ENCODE measurements at regions not wholly inside any gene's neighbourhood (a gene's known extent, or its start where the extent isn't known, plus 50 kb on each side); places are given as distances from the start of the nearest gene placed in this dataset.
"Not testable (repeated sequence)": the region's sequence is repeated elsewhere in the genome, so short reads cannot be mapped to it uniquely, and the experiment has no call there.

DNA sequence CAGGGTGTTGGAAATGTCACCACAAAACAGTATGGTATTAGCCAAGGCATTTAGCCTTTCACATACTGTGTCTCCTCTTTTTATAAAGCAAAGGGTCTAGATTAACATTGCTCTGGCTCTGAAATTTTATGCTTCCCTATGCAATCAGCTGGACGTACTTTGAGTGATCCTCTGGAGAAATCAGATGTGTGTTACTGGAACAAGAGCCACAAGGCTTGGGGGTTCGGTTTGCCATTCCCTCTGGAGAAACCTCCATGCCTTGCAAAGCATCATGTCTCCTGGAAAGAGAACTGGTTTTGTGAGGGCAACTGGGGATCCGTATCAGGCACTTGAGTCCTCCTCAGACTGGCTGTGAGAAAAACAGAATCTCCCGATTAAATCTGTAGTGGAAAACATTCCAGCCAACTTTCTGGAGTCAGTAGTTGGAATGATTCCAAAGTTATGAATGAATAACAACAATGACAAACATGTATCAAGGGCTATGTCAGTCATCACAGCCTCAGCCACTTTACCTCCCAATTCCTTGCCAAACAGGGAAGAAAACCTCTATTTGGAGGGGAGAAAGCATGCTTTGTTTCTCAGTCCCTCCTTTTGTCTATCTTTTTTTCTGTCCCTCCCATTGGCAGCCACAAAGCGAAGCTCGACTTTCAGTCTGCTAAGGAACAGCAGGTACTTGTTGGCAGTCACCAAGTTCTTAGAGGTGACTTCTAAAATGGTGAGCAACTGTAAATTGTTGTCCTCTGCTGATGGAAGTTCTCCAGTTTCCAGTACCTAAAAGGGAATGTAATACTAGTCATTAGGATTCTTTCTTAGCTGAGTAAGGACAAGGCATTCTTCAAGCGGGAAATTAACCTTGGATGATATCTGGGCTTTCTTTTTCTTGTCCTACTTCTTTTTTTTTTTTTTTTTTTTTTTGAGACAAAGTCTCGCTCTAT, 864.8 kb upstream of the AUTS2 start:
- no peak for DNase-seq

DNA sequence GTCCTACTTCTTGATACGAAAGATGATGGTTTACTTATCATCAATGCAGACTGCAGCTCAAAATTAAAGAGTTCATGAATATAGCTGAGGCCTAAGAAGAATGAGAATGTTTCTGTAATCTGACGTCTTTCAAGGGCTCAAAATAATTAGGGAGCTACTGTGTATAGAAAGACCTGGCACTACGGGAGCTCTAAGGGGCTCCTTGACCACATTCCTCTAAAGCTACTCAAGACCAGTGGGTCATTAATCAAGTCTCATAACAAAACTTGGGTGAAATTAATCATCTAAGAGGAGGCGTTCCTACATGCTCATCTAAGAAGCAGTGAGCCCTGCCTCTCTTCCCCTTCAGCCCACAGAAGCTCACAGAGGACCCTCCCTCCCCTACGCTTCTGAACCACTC, 863.8 kb upstream of the AUTS2 start:
- no peak for DNase-seq

DNA sequence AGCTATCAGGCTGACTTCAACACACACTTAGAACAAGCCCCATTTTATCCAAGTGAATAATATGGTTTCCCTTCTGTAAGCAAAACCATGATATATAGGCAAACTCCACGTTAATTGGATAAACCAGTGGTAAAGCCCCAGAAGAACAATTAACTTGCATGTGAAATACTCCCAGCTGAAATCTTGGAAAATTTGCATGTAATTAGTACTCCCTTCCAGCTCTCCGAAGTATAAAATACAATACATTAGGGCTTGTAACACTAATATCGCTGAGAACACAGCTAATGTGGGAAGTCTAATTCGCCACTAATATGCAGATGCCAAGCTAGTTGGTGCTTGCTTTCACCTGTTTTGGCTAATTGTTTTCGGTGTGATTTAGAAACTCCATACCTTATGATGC, 859.0 kb upstream of the AUTS2 start:
- no peak for DNase-seq

DNA sequence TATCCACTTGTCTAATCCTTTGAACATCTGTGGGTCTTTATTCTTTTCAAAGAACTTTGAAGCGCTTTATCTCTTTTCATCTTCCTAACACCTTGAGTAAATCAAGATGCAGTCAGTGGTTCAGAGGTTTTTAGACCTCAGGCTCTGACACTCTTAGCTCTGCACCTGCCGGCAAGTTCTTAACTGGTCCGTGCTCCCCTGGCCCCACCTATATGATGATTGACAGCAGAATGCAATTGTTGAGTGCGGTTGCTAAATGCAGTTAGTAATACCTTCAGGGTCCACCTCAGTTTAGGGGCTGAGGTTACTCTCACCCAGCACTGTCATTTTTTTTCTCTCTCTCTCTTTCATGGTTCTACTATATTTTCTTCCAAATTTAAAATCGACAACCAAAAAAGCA, 854.2 kb upstream of the AUTS2 start:
- DNase-seq, result no peak

DNA sequence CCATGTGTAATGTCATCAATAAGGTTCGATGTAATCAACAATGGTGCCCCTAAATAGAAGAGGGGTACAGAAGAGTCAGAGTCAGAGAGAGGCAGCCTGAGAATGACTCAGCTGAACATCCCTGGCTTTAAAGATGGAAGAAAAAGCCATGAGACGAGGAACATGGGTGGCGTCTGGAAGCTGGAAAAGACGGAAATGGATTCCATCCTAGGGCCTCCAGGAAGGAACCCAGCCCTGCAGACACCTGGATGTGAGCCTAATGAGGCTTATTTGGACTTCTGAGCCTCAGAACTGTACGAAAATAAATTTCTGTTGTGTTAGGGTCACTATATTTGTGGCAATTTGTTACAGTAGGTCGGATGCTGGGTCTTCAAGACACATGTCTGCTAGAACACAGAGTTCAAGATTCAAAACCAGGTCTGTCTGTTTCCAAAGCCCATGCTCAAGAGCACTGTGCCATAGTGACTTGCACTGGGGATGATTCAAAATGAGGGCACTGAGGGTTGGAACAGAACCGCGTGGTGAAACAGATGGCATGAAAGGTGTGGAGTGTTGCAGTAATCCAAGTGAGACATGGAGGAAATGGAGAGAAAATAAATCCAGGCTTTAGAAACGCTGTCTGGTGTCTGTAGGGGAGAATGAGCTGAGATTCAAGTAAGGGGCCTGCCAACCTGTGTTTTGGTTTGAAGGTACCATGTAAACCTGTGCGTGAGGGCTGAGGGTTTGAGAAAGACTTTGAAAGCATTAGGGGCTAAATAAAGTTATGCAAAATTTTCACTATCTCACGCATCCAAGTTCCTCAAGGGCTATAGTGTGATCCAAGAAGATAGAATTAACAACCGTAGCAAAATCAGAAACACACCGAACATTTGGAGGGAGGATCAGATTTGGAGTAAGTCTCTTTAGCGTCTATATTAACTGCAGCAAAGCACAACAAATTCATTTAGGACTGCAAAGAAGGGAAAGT, 849.1 kb upstream of the AUTS2 start:
- DNase-seq, result no peak

DNA sequence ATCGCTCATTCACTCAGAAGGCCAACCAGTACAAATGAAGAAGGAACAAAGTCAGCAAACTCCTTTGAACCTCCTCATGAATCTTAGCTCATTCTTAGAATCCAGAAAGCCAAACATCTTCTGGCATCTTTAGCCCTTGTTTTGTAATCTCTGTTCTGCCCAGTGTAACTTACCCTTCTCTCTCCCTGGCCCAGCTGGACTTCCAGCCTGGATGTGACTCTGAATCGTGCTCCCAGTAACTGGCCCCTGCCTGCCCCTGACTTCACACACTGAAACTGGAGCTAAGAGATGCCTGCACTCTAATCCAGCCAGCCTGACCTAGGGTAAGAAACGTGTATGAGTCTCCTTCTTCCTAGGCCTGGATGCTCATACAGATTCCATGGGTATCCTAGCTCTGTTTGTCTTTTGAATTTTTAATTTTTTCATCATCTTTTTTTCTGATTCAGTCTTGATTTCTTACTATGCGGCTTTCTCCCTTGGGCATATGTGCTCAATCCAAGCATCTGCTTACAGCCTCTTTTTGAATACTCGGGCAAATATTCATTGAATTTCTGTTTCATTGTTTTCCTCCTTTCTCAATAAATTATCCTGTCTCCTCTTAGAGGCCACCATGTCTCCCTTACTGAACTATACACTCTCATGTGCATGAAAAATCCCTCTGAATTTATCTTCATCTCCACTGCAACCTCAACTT, 845.6 kb upstream of the AUTS2 start:
- DNase-seq, result no peak

DNA sequence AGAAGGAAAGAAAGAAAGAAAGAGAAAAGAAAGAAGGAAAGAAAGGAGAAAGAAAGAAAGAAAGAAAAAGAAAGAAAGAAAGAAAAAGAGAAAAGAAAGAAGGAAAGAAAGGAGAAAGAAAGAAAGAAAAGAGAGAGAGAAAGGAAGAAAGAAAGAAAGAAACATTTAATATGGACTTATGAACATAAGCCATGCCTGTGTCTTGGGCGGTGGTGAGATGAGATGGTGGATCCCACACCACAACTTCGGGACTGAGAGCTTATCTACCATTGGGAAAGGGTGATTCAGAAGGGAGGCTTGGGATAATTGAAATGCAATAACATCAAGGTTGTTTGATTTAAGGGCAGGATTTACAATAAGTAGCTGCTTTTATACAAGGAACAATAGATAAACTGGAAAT, 843.9 kb upstream of the AUTS2 start:
- no peak for DNase-seq

DNA sequence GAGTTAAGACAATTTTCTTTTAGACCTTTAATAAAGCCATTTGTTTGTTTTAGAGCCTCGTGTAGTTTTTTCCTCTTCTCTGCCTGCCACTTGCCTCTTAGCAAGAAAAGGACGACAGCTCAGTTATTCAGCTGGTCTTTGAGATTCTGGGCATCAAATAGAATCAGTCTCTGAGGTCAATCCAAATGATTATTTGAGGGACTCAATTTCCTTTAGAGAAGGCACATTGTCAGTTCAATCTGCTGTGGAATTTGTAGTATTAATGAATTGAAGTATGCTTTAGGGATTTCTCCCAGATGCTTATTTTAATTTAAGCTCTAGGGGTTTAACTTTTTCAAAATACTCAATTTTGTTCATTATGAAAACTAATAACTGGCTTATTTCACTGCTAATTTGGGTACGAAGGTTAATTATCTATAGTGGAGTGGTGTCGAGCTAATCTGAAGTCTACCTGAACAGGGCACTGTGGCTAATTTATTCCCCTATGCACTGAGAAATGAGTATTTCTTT, 841.2 kb upstream of the AUTS2 start:
- DNase-seq, result no peak

DNA sequence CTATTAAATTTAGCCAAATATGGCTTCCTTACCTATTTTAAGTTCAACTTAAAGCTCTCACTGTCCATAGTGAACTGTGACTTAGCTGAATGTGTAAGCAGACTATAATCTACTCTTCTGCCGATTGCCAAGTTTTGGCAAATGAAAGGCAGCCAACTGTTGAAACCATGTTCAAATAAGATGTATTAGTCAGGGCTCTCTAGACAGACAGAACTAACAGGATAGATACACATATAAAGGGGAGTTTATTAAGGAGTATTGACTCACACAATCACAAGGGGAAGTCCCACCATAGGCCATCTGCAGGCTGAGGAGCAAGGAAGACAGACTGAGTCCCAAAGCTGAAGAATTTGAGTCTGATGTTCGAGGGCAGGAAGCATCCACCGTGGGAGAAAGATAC, 837.7 kb upstream of the AUTS2 start:
- DNase-seq, result no peak

DNA sequence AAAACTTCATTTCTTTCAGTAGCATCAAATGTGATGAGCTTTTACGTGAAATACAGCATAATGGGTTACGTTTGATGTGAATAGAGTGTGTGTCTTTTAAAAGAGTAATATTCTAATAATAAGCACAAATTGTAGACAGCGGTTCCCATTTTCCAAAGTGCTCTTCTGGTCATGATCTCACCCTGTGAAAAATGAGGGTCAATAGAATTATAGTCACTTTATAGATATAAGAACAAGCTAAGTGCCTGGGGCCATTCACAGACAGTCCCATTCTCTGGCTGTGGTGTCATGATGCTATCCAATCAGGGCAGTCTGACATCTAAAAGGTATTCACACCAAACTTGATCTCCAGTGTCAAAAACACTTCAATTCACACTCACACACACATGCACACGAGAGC, 830.8 kb upstream of the AUTS2 start:
- no peak for DNase-seq

DNA sequence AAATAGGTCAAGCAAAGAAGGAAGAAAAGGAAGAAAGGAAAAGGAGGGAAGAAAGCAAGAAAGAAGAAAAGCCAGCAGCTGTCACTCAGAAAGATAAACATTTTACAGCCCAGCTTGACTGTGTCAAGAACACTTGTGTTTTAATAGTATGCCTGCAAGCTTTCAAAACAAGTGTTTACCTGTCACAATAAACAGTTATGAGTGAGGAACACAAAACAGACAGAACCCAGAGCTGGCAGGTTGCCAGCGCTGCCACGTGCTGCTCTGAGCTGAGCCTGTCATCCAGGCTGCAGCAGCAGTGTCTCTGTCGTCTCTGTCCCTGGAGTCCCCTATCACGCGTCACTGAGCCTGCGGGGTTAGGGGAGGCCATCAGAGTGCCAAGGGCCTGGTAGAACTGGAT, 827.6 kb upstream of the AUTS2 start:
- DNase-seq, result no peak

DNA sequence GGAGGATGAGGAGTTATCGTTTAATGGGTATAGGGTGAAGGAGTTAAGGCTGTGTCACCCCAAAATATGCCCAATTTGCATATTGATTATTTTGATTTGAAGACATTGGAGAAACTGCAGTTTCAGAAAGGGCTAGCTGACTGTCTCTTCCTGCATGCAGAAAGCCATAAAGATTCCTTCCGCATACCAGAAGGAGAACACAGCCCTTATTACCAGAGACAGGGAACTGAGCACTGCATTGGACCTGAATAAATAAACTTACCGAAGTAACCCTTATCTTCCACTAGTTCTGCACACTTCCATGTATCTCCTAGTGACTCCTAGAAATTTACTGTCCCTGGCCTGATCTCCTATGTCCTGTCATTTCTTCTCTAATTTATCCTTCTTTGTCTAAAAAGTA, 821.9 kb upstream of the AUTS2 start:
- no peak for DNase-seq

DNA sequence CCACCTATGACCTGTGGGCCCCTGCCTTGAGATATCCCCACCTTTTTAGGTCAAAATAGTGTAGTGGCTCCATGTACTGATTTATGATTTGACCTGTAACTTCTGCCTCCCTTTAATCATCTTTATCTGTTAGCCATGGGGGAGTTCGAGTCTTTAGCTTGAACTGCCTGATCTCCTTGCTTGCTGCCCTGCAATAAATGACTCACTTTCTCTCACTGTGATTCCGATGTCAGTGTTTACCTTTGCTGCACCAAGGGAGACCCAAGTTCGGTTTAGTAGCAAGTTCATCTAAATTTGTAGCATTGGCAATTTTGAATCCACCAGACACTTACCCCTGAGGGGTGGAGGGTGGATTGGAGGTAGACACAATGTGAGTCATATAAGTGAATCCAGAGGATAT, 814.6 kb upstream of the AUTS2 start:
- no peak for DNase-seq

DNA sequence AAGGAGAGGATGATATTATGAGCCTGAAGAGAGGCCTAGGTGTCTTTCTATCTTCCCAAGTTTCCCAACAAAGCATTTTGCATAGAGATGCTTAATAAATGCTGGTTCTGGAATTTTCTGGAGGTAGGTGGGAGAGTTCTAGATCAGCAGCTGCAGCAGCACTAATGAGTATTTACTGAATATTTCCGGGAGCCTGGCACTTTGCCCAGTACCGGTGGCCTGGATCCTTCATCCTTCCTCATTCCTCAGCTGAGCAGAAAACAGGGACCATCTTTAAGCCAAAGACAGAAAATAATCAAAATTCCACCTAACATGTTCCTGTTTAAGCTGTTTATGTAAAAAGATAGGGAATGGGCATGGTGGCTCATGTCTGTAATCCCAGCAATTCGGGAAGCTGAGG, 813.2 kb upstream of the AUTS2 start:
- DNase-seq, result no peak

DNA sequence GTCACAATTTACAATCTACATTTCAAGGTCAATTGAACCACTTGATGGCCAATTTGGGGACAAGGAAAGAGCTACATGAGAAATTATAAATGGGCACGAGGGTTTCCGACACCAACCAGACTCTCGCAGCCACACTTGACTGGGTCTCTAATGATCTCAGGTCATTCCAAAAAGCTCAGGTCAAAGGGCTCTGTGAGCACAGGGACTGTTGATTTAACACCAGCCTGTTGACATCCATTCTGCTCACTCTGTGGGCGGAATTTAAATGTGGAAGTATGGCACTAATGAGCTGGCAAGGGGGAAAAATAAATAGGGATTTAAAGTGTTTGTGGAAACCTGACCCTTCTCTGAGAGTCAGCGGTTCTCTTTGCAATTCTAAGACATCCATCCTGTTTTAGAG, 810.7 kb upstream of the AUTS2 start:
- no peak for DNase-seq

DNA sequence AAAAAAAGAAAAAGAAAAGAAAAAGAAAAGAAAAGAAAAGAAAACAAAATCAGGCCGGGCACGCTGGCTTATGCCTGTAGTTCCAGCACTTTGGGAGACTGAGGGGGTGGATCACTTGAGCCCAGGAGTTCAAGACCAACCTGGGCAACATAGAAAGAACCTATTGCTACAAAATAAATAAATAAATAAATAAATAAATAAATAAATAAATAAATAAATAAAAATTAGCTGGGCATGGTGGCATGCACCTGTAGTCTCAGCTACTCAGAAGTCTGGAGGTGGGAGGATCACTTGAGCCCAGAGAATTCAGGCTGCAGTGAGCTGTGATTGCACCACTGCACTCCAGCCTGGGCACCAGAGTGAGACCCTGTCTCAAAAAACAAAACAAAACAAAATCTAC, 809.7 kb upstream of the AUTS2 start:
- DNase-seq, result not testable (repeated sequence)

DNA sequence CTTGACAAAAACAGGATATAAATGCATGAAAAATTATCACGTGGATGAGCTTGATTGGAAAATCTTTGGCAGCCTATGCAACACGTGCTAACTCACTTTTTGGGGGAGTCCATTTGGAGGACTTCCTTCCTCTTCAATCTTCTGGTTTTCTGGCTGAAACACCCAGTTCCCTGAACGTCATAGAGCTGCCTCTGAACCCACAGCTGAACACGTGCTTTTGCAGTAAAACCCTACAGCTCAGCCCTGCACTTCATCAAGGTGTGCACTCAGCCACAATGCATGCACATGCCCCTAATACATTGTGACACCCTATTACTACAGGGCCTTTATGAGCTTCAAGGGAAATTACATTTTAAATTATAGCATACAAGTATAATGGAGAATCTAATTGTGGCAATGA, 808.7 kb upstream of the AUTS2 start:
- no peak for DNase-seq

DNA sequence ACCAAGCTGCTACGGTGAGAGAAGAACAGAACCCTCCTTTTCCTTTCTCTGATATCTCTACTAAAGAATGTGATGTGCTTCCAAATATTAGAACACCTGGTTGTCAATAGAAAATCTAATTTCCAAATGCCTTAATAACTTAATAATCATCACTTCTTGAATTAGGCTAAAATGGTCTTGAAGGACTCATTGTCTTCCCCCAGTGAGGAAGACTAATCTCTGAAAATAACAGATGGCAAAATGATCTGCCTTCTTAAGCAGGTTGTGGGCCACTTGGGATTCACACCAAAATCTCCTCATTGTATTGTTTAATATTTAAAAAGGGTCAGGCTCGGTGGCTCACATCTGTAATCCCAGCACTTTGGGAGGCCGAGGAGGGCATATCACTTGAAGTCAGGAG, 805.9 kb upstream of the AUTS2 start:
- no peak for DNase-seq

DNA sequence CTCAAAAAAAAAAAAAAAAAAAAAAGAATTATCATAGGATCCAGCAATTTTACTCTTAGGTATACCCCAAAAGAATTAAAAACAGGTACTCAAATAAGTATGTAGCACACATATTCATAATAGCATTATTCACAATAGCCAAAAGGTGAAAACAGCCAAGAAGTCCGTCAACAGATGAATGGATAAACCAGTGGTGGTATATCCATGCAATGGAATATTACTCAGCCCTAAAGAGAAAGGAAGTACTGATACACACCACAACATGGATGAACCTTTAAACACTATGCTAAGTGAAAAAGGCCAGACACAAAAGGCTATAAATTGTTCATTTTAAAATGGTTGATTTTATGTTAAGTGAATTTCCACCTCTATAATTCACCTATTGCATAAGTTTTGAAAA, 804.8 kb upstream of the AUTS2 start:
- no peak for DNase-seq

DNA sequence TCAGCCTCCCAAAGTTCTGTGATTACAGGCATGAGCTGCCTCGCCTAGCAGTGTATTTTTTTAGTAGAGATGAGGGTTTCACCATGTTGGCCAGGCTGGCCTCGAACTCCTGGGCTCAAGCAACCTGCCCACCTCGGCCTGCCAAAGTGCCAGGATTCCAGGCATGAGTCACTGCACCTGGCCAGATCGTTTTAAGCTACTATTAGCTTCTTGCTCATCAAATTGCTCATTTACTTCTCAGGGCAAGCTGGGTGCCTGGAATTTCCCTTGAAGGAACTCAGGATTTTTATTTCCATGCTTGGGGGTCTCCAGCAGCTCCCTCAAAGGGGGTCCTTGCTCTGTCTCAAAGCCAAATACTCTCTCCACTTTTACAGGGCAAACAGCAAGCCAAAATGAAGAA, 798.0 kb upstream of the AUTS2 start:
- no peak for DNase-seq

DNA sequence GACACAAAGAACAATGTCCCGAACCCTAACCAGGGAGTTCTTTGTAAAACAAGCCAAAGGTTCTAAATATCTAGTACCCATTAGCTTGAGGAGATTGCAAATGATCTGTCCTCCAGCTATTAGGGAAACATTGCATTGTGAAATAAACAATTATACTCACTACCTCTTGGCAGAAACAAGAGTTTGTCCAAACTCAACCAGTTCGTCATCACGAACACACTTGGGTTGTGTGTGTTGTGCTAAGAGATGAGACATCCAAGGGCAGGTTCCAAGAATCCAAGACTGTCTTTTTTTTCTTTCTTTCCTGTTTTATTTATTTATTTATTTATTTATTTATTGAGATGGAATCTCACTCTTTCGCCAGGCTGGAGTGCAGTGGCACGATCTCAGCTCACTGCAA, 793.1 kb upstream of the AUTS2 start:
- DNase-seq, result no peak

DNA sequence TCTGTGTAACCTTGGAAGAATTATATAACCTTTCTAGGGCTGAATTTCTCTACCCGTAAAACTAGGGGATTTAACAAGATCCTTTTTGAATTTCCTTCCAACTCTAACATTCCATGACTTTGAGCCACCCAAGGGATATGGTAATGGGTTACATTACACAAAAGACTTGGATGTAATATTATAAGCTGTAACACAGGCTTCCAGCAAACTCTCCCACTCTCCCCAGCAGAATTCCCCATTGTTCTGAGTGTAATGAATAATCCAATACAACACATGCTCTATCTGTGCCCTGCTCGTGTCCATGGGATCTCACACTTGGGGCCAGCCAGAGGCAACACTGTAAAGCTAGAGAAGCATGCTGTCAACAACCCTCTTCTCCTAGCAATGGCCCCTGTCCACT, 790.6 kb upstream of the AUTS2 start:
- no peak for DNase-seq

DNA sequence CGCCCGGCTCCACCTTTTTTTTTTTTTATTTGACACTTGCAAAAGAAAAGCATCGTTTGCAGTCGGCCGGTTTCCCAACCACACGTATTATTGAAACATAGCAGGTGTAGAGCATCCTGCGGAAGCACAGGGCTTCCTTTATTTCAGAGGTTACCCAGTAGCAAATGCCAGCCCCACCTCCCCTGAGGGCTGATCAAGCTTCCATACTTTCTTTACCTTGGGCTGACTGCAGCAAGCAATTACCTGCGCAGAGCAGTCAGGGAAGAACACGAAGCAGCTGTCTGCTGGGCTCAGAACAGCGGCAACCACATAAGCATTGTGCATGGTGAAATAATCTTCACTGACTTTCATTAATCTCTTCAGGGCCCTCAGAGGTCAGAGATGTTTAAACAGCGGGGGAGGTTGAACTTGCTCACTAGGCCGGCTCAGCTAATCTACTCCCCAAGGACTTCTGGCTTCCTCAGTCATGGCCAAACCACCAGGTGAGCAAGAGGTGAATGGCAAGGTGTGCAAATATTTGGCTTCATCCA, 784.7 kb upstream of the AUTS2 start:
- DNase-seq, result no peak

Measured in GF-D8 (cell line).